H1 (cell line): ENCODE measurements at regions not wholly inside any gene's neighbourhood (a gene's known extent, or its start where the extent isn't known, plus 50 kb on each side); places are given as distances from the start of the nearest gene placed in this dataset.

Experiments
- CTCF ChIA-PET: fragments of 300-600 bp; sonication (Branson Sonifier 250); formaldehyde crosslinking; loops from one replicate; lab custom pipeline; 2021; ENCODE audit not compliant: partially characterized antibody; lab: Charles Lee
- POLR2A ChIA-PET: fragments of 300-600 bp; sonication (Branson Sonifier 250); formaldehyde crosslinking; loops from one replicate; lab custom pipeline; 2021; ENCODE audit warnings: inconsistent platforms; ENCODE audit not compliant: partially characterized antibody; lab: Charles Lee
- DNase-seq, 2 experiments: peaks; one replicate each; pipeline versions ENCODE4 v3.0.0 to v3.0.0-alpha.2; 2010 to 2022; ENCODE audit warnings: low spot score in 2 of 2, low read depth in 1 of 2, mixed read lengths in 1 of 2
- FAIRE-seq: peaks from 2 replicates; lab custom pipeline; 2011; peaks lifted over from hg19 to GRCh38; lab: Jason Lieb, UNC
- H2AFZ ChIP-seq: 2 replicates; pipeline ENCODE4 v1.8.1; 2012; ENCODE audit warnings: low read length, inconsistent platforms
- H2AK5ac ChIP-seq: 2 replicates; pipeline ENCODE4 v1.6.1; 2013; ENCODE audit warnings: low read depth, low read length
- H2BK120ac ChIP-seq: replicated peaks from 2 replicates; pipeline ENCODE3; 2013; ENCODE audit warnings: low read depth, low read length, inconsistent platforms
- H2BK12ac ChIP-seq: 2 replicates; pipeline ENCODE4 v1.6.1; 2013; ENCODE audit warnings: low read depth, low read length
- H2BK15ac ChIP-seq: 2 replicates; pipeline ENCODE4 v1.6.1; 2013; ENCODE audit warnings: low read length
- H2BK20ac ChIP-seq: 2 replicates; pipeline ENCODE4 v1.6.1; 2013; ENCODE audit warnings: low read length
- H2BK5ac ChIP-seq: 2 replicates; pipeline ENCODE4 v1.6.1; 2013; ENCODE audit warnings: low read depth, low read length
- H3K14ac ChIP-seq: 2 replicates; pipeline ENCODE4 v1.6.1; 2013; ENCODE audit warnings: inconsistent platforms; ENCODE audit not compliant: insufficient read length
- H3K18ac ChIP-seq: 2 replicates; pipeline ENCODE4 v1.6.1; 2013; ENCODE audit warnings: low read length; ENCODE audit errors: extremely low read depth
- H3K23ac ChIP-seq: 2 replicates; pipeline ENCODE4 v1.6.1; 2013; ENCODE audit warnings: inconsistent platforms; ENCODE audit not compliant: insufficient read length
- H3K23me2 ChIP-seq: 2 replicates; pipeline ENCODE4 v1.6.1; 2013; ENCODE audit warnings: low read depth, low read length
- H3K27ac ChIP-seq: 2 replicates; pipeline ENCODE4 v1.6.1; 2011; ENCODE audit warnings: low read depth, low read length, inconsistent platforms
- H3K27me3 ChIP-seq, 4 experiments: replicated peaks in 1 of 4; 1 replicate in 1 of 4; 2 replicates in 3 of 4; pipeline versions ENCODE4 v1.6.1 to v1.8.1; 2011 to 2013; ENCODE audit warnings: low read length in 3 of 4, mild to moderate bottlenecking in 3 of 4, inconsistent platforms in 2 of 4, mixed read lengths in 2 of 4, moderate library complexity in 1 of 4; ENCODE audit not compliant: control insufficient read depth in 3 of 4, insufficient read depth in 3 of 4; ENCODE audit errors: extremely low read depth in 1 of 4
- H3K36me3 ChIP-seq, 4 experiments: 2 replicates each; pipeline versions ENCODE4 v1.6.1 to v1.8.1; 2011 to 2013; ENCODE audit warnings: mild to moderate bottlenecking in 4 of 4, low read length in 3 of 4, moderate library complexity in 2 of 4, control low read depth in 1 of 4, inconsistent platforms in 1 of 4; ENCODE audit not compliant: insufficient read depth in 4 of 4, control insufficient read depth in 2 of 4
- H3K4ac ChIP-seq: replicated peaks from 2 replicates; pipeline ENCODE3; 2013; ENCODE audit warnings: low read length, low read depth, mixed read lengths, inconsistent platforms; ENCODE audit not compliant: insufficient read length
- H3K4me1 ChIP-seq, 4 experiments: replicated peaks in 1 of 4; 1 replicate in 1 of 4; 2 replicates in 3 of 4; pipeline versions ENCODE4 v1.6.1 to v1.8.1; 2011 to 2013; ENCODE audit warnings: low read length in 3 of 4, inconsistent platforms in 2 of 4, mixed read lengths in 1 of 4; ENCODE audit not compliant: insufficient read depth in 4 of 4, control insufficient read depth in 3 of 4
- H3K4me2 ChIP-seq, 2 experiments: 2 replicates each; pipeline versions ENCODE4 v1.6.1 to v1.8.1; 2011 to 2013; ENCODE audit warnings: low read depth in 2 of 2, low read length in 2 of 2, control low read depth in 1 of 2, inconsistent platforms in 1 of 2, mild to moderate bottlenecking in 1 of 2; ENCODE audit not compliant: insufficient read depth in 1 of 2
- H3K4me3 ChIP-seq, 4 experiments: fragments of 200-600, 300-600 bp in 1 of 4; sonication (generic), shearing (Covaris generic), sonication (Bioruptor Twin) in 1 of 4; 2 replicates each; pipeline versions ENCODE4 v1.5.1 to v1.8.1; 2011 to 2016; ENCODE audit warnings: low read length in 4 of 4, low read depth in 3 of 4, control low read depth in 2 of 4, inconsistent platforms in 2 of 4, mild to moderate bottlenecking in 2 of 4, mixed read lengths in 1 of 4, moderate library complexity in 1 of 4; ENCODE audit not compliant: insufficient read depth in 2 of 4; ENCODE audit errors: extremely low read depth in 1 of 4
- H3K56ac ChIP-seq: replicated peaks from 2 replicates; pipeline ENCODE3; 2013; ENCODE audit warnings: low read depth, mild to moderate bottlenecking, mixed read lengths, low read length, inconsistent platforms; ENCODE audit not compliant: insufficient read length
- H3K79me1 ChIP-seq: 2 replicates; pipeline ENCODE4 v1.6.1; 2013; ENCODE audit warnings: low read depth, low read length, control low read depth
- H3K79me2 ChIP-seq, 2 experiments: 2 replicates each; pipeline versions ENCODE4 v1.6.1 to v1.8.1; 2012 to 2013; ENCODE audit warnings: low read length in 2 of 2, mild to moderate bottlenecking in 2 of 2, inconsistent platforms in 1 of 2; ENCODE audit not compliant: insufficient read depth in 2 of 2, control insufficient read depth in 1 of 2
- H3K9ac ChIP-seq, 4 experiments: replicated peaks in 1 of 4; 1 replicate in 1 of 4; 2 replicates in 3 of 4; pipeline versions ENCODE4 v1.6.1 to v1.8.1; 2011 to 2013; ENCODE audit warnings: low read depth in 3 of 4, low read length in 3 of 4, control low read depth in 2 of 4, mild to moderate bottlenecking in 2 of 4, moderate library complexity in 2 of 4, inconsistent platforms in 1 of 4; ENCODE audit errors: extremely low read depth in 1 of 4
- H3K9me3 ChIP-seq, 2 experiments: 2 replicates each; pipeline versions ENCODE4 v1.6.1 to v1.8.1; 2012 to 2013; ENCODE audit warnings: mild to moderate bottlenecking in 2 of 2, moderate library complexity in 2 of 2, control low read depth in 1 of 2, inconsistent platforms in 1 of 2, low read depth in 1 of 2, low read length in 1 of 2, mixed read lengths in 1 of 2; ENCODE audit not compliant: insufficient read depth in 2 of 2
- H4K20me1 ChIP-seq, 2 experiments: replicated peaks in 1 of 2; 2 replicates each; pipeline versions ENCODE3 to v1.8.1; 2011 to 2013; ENCODE audit warnings: inconsistent platforms in 2 of 2, low read length in 2 of 2, mild to moderate bottlenecking in 1 of 2; ENCODE audit not compliant: insufficient read depth in 2 of 2, control insufficient read depth in 1 of 2
- H4K5ac ChIP-seq: 2 replicates; pipeline ENCODE4 v1.6.1; 2013; ENCODE audit warnings: low read length, low read depth, mixed read lengths, inconsistent platforms; ENCODE audit not compliant: insufficient read length
- H4K8ac ChIP-seq: 2 replicates; pipeline ENCODE4 v1.8.0; 2013; ENCODE audit warnings: mild to moderate bottlenecking, moderate library complexity, low read length, inconsistent platforms; ENCODE audit not compliant: insufficient read depth; ENCODE audit errors: extremely low read depth
- H4K91ac ChIP-seq: replicated peaks from 2 replicates; pipeline ENCODE3; 2013; ENCODE audit warnings: low read length, mixed read lengths, inconsistent platforms; ENCODE audit not compliant: insufficient read length
- CBX5 ChIP-seq: fragments of 300-800, 300-1000 bp; sonication (generic); IDR thresholded peaks from 2 replicates; pipeline ENCODE4 v1.7.1; 2016; ENCODE audit warnings: antibody characterized with exemption, low read length, low read depth
- CHD1 ChIP-seq: IDR thresholded peaks from 2 replicates; pipeline ENCODE4 v1.6.1; 2012; ENCODE audit warnings: low read depth, low read length, improper control_type of control experiment
- CHD2 ChIP-seq: IDR thresholded peaks from 2 replicates; pipeline ENCODE4 v1.6.1; 2012; ENCODE audit warnings: low read length, improper control_type of control experiment
- CTBP2 ChIP-seq: IDR thresholded peaks from 2 replicates; pipeline ENCODE4 v1.7.0; 2011; ENCODE audit warnings: borderline replicate concordance, mild to moderate bottlenecking, moderate library complexity, mixed read lengths, low read length; ENCODE audit not compliant: insufficient read depth, insufficient read length
- HDAC2 ChIP-seq, 2 experiments: fragments of 300-600 bp in 1 of 2; sonication (generic) in 1 of 2; IDR thresholded peaks; 2 replicates each; pipeline ENCODE4 v1.6.1; 2011 to 2012; ENCODE audit warnings: low read depth in 2 of 2, low read length in 2 of 2, mild to moderate bottlenecking in 2 of 2, moderate library complexity in 2 of 2, borderline replicate concordance in 1 of 2, inconsistent platforms in 1 of 2
- KDM4A ChIP-seq: IDR thresholded peaks from one replicate; pipeline ENCODE4 v1.7.1; 2012; ENCODE audit warnings: low read depth, mild to moderate bottlenecking, moderate library complexity, low read length, inconsistent platforms; ENCODE audit not compliant: severe bottlenecking
- POLR2A ChIP-seq, 2 experiments: IDR thresholded peaks; 1 replicate in 1 of 2; 2 replicates in 1 of 2; pipeline ENCODE4 v1.6.1; 2011; ENCODE audit warnings: low read depth in 2 of 2, low read length in 2 of 2, mild to moderate bottlenecking in 2 of 2; ENCODE audit errors: control extremely low read depth in 1 of 2
- RBBP5 ChIP-seq: IDR thresholded peaks from 2 replicates; pipeline ENCODE4 v1.7.1; 2012; ENCODE audit warnings: low read depth, mild to moderate bottlenecking, inconsistent platforms, low read length, moderate library complexity, borderline replicate concordance
- SIX5 ChIP-seq: IDR thresholded peaks from 2 replicates; pipeline ENCODE4 v1.6.1; 2011; ENCODE audit warnings: mild to moderate bottlenecking, low read depth, low read length
- WGBS, 2 experiments: shearing (Covaris generic) in 1 of 2; methylation state at CpG; one replicate each; pipeline versions ENCODE4 v1.1.6 to v1.1.7; 2013 to 2015; ENCODE audit warnings: low lambda C conversion rate in 2 of 2, mixed read lengths in 2 of 2, inconsistent platforms in 1 of 2, low coverage in 1 of 2, missing lambda C conversion rate in 1 of 2; ENCODE audit not compliant: insufficient replicate concordance in 2 of 2, insufficient coverage in 1 of 2, insufficient read length in 1 of 2; ENCODE audit errors: extremely low coverage in 1 of 2, missing lambda C conversion rate in 1 of 2; 5-methylcytosine and 5-hydroxymethylcytosine counted together
- TF ChIP-seq, protein P1 (sequence below): IDR thresholded peaks from 2 replicates; pipeline ENCODE4 v1.6.1; 2011; ENCODE audit warnings: low read length, improper control_type of control experiment
- TF ChIP-seq, protein P2 (sequence below): IDR thresholded peaks from 2 replicates; pipeline ENCODE4 v1.6.1; 2012; ENCODE audit warnings: inconsistent platforms
- TF ChIP-seq, protein P3 (sequence below): IDR thresholded peaks from 2 replicates; pipeline ENCODE4 v1.6.1; 2012; ENCODE audit warnings: low read length, inconsistent platforms

DNA sequence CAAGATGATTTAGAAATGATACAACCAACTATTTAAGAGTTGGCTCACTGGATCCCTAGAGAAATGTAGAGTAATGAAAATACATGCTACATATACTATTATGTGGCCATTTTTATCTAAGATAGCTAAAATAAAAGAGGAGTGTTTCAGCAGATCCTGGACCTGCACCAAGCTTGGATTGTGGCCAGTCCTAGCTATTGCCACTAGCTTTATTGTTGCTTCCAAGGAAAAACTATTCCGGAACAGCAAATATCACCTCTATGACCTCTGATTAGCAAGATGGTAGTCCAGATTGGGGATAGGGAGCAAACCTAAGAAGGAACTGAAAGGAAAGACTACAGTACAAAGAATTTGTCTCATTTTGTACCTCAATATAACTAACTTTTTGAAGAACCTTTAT lies 63.7 kb upstream of the NDN start:
- 93% methylated on average over 1 of the region's 1 CpG; no CpG with 5 or more reads in 1 of the 2 experiments for WGBS, 2 experiments
- POLR2A ChIA-PET = no interaction called here
- FAIRE-seq = no peak
- no peak for TF ChIP-seq CBX5
- no peak for TF ChIP-seq CTBP2
- no peak for TF ChIP-seq KDM4A
- TF ChIP-seq CHD2 = no peak
- no peak for TF ChIP-seq SIX5
- TF ChIP-seq RBBP5 = no peak
- TF ChIP-seq, protein P1, sequence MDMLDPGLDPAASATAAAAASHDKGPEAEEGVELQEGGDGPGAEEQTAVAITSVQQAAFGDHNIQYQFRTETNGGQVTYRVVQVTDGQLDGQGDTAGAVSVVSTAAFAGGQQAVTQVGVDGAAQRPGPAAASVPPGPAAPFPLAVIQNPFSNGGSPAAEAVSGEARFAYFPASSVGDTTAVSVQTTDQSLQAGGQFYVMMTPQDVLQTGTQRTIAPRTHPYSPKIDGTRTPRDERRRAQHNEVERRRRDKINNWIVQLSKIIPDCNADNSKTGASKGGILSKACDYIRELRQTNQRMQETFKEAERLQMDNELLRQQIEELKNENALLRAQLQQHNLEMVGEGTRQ = no peak
- no peak for TF ChIP-seq HDAC2 (IDR thresholded peaks at IDR 0.05; ENCODE audit: borderline replicate concordance in 1 of 2, low read depth in 2 of 2, low read length in 2 of 2)
- TF ChIP-seq, protein P2, sequence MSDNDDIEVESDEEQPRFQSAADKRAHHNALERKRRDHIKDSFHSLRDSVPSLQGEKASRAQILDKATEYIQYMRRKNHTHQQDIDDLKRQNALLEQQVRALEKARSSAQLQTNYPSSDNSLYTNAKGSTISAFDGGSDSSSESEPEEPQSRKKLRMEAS = no peak
- no peak for TF ChIP-seq POLR2A (IDR thresholded peaks at IDR 0.05; ENCODE audit: control extremely low read depth in 1 of 2, low read depth in 2 of 2, low read length in 2 of 2)
- TF ChIP-seq, protein P3, sequence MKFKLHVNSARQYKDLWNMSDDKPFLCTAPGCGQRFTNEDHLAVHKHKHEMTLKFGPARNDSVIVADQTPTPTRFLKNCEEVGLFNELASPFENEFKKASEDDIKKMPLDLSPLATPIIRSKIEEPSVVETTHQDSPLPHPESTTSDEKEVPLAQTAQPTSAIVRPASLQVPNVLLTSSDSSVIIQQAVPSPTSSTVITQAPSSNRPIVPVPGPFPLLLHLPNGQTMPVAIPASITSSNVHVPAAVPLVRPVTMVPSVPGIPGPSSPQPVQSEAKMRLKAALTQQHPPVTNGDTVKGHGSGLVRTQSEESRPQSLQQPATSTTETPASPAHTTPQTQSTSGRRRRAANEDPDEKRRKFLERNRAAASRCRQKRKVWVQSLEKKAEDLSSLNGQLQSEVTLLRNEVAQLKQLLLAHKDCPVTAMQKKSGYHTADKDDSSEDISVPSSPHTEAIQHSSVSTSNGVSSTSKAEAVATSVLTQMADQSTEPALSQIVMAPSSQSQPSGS = no peak
- TF ChIP-seq CHD1 = no peak

More for the DNA sequence above, 63.7 kb upstream of the NDN start:
- Histone ChIP-seq H3K27me3 (no peaks in the 10 kb centered on the region), H3K9ac (no peak overlapping the region), H3K4me1 (no peaks in the 10 kb centered on the region), H3K4me2 (no peak overlapping the region), H3K56ac (no peak overlapping the region), H3K4me3 (no peak overlapping the region), H2BK15ac (no peak overlapping the region), H4K5ac (no peak overlapping the region), H2BK20ac (no peak overlapping the region), H3K36me3 (no peaks in the 10 kb centered on the region), H3K18ac (no peak overlapping the region), H2BK120ac (no peak overlapping the region), H3K14ac (no peak overlapping the region), H3K23ac (no peak overlapping the region), H2AK5ac (no peak overlapping the region), H2BK5ac (no peak overlapping the region), H2BK12ac (no peak overlapping the region), H3K27ac (no peak overlapping the region), H2AFZ (no peak overlapping the region), H3K79me2 (no peaks in the 10 kb centered on the region), H3K4ac (no peak overlapping the region), H3K9me3 (peaks cover 22 to 41% of the 10 kb centered on the region in 2 experiments), H4K20me1 (no peaks in the 10 kb centered on the region), H4K8ac (no peak overlapping the region), H4K91ac (no peak overlapping the region), H3K79me1 (no peaks in the 10 kb centered on the region), H3K23me2 (no peaks in the 10 kb centered on the region)
- DNase-seq = no peak
- CTCF ChIA-PET = interaction anchor here (0.9 kb wide), 2 partner anchors 10 to 76 kb away, joined by 3 read pairs; no protein-coding TSS in a partner anchor
